GM12878 (cell line): ENCODE measurements at regions not wholly inside any gene's neighbourhood (a gene's known extent, or its start where the extent isn't known, plus 50 kb on each side); places are given as distances from the start of the nearest gene placed in this dataset.

Experiments used
- ATAC-seq: fragments of 200-7000 bp; cut with Tn5 transposase; 3 replicates; pipeline ENCODE4 v1.9.1; 2020; ENCODE audit warnings: mild to moderate bottlenecking, moderate library complexity
- BruUV-seq: library from RNA; stranded (reverse); fragments of 400-500 nt; replicated peaks from 2 replicates; lab custom pipeline; 2021; lab: Mats Ljungman, UMichigan
- CTCF ChIA-PET: fragments of 300-600 bp; sonication (Branson Sonifier 250); formaldehyde crosslinking; extraction: SDS; loops from one replicate; lab custom pipeline; 2021; ENCODE audit warnings: inconsistent platforms; lab: Yijun Ruan, JAX
- POLR2A ChIA-PET: fragments of 350-600 bp; formaldehyde crosslinking; extraction: SDS; loops from one replicate; lab custom pipeline; 2021; ENCODE audit warnings: inconsistent platforms; lab: Charles Lee
- RAD21 ChIA-PET: fragments of 300-600 bp; sonication (Branson Sonifier 250); formaldehyde crosslinking; loops from one replicate; lab custom pipeline; 2023; ENCODE audit warnings: antibody characterized with exemption; ENCODE audit not compliant: unreplicated experiment; lab: Charles Lee
- SMC1A ChIA-PET: fragments of 300-600 bp; sonication (Branson Sonifier 250); formaldehyde crosslinking; loops from one replicate; lab custom pipeline; 2023; ENCODE audit not compliant: unreplicated experiment, uncharacterized antibody; lab: Charles Lee
- DNase-seq: peaks from one replicate; pipeline ENCODE4 v3.0.0-alpha.2; 2011; ENCODE audit warnings: low read depth, low spot score
- FAIRE-seq: peaks from 3 replicates; lab custom pipeline; 2011; peaks lifted over from hg19 to GRCh38; lab: Jason Lieb, UNC
- H2AFZ ChIP-seq: 2 replicates; pipeline ENCODE4 v1.6.0; 2011; ENCODE audit warnings: low read depth, low read length, control low read depth; ENCODE audit not compliant: control insufficient read depth
- H3K27ac ChIP-seq: 2 replicates; pipeline ENCODE4 v1.5.1; 2011; ENCODE audit warnings: control low read depth; ENCODE audit not compliant: control insufficient read depth, insufficient read depth
- H3K27me3 ChIP-seq, 2 experiments: replicated peaks in 1 of 2; 2 replicates each; pipeline versions ENCODE4 v1.6.0 to v1.6.1; 2011; ENCODE audit warnings: low read length in 1 of 2; ENCODE audit not compliant: control insufficient read depth in 2 of 2, insufficient read depth in 2 of 2
- H3K36me3 ChIP-seq, 2 experiments: 2 replicates each; pipeline ENCODE4 v1.5.1; 2011; ENCODE audit warnings: low read length in 1 of 2; ENCODE audit not compliant: control insufficient read depth in 2 of 2, insufficient read depth in 2 of 2
- H3K4me1 ChIP-seq: 2 replicates; pipeline ENCODE4 v1.6.1; 2011; ENCODE audit warnings: mild to moderate bottlenecking, low read length, moderate library complexity, mixed read lengths; ENCODE audit not compliant: control insufficient read depth, insufficient read depth
- H3K4me2 ChIP-seq: 2 replicates; pipeline ENCODE4 v1.6.0; 2011; ENCODE audit warnings: control low read depth; ENCODE audit not compliant: control insufficient read depth, insufficient read depth
- H3K4me3 ChIP-seq: fragments of 200-600 bp; sonication (generic); 2 replicates; pipeline ENCODE4 v1.5.1; 2016
- H3K79me2 ChIP-seq: 2 replicates; pipeline ENCODE4 v1.6.0; 2011; ENCODE audit warnings: low read length; ENCODE audit not compliant: control insufficient read depth, insufficient read depth
- H3K9ac ChIP-seq: 2 replicates; pipeline ENCODE4 v1.8.0; 2011; ENCODE audit warnings: low read length, control low read depth, mixed read lengths; ENCODE audit not compliant: control insufficient read depth, insufficient read depth
- H3K9me3 ChIP-seq: replicated peaks from 3 replicates; pipeline ENCODE4 v1.5.1; 2011; ENCODE audit warnings: mild to moderate bottlenecking, low read length; ENCODE audit not compliant: control insufficient read depth, insufficient read depth
- H4K20me1 ChIP-seq: 2 replicates; pipeline ENCODE4 v1.6.0; 2011; ENCODE audit not compliant: control insufficient read depth, insufficient read depth
- HDAC2 ChIP-seq: fragments of 200-600 bp; sonication (generic); IDR thresholded peaks from 2 replicates; pipeline ENCODE4 v1.6.1; 2017
- IRF4 ChIP-seq: IDR thresholded peaks from 2 replicates; pipeline ENCODE4 v1.6.1; 2011; ENCODE audit warnings: low read depth, low read length
- KDM1A ChIP-seq: fragments of 200-600 bp; sonication (generic); IDR thresholded peaks from 2 replicates; pipeline ENCODE4 v1.6.1; 2016; ENCODE audit warnings: borderline replicate concordance
- MYC ChIP-seq: IDR thresholded peaks from 2 replicates; pipeline ENCODE4 v1.6.1; 2011; ENCODE audit warnings: mild to moderate bottlenecking, low read length, moderate library complexity, inconsistent platforms; ENCODE audit not compliant: insufficient read depth, insufficient replicate concordance, insufficient read length, severe bottlenecking
- NFXL1 ChIP-seq: fragments of 450-650 bp; IDR thresholded peaks from 2 replicates; pipeline ENCODE4 v1.6.1; 2017; ENCODE audit warnings: antibody characterized with exemption, mild to moderate bottlenecking, borderline replicate concordance
- NKRF ChIP-seq: fragments of 450-650 bp; conservative IDR thresholded peaks from 2 replicates; pipeline ENCODE4 v1.6.1; 2017; ENCODE audit warnings: mild to moderate bottlenecking, moderate library complexity
- NR2C1 ChIP-seq: fragments of 450-650 bp; IDR thresholded peaks from 2 replicates; pipeline ENCODE4 v1.6.1; 2017; ENCODE audit warnings: antibody characterized with exemption, mild to moderate bottlenecking, moderate library complexity
- RUNX3 ChIP-seq: IDR thresholded peaks from 2 replicates; pipeline ENCODE4 v1.6.1; 2012; ENCODE audit warnings: low read length, inconsistent platforms
- SIX5 ChIP-seq: IDR thresholded peaks from 2 replicates; pipeline ENCODE4 v1.6.1; 2011; ENCODE audit warnings: mild to moderate bottlenecking, low read depth, low read length, moderate library complexity; ENCODE audit not compliant: severe bottlenecking
- ZNF24 ChIP-seq: fragments of 450-650 bp; IDR thresholded peaks from 2 replicates; pipeline ENCODE4 v1.6.1; 2017; ENCODE audit warnings: antibody characterized with exemption, mild to moderate bottlenecking
- WGBS: methylation state at CpG from one replicate; pipeline ENCODE4 v1.1.6; 2016; ENCODE audit warnings: low lambda C conversion rate; ENCODE audit not compliant: insufficient replicate concordance, insufficient coverage; ENCODE audit errors: missing lambda C conversion rate; 5-methylcytosine and 5-hydroxymethylcytosine counted together
- in situ Hi-C: fragments of 300-500 bp; cut with MboI; formaldehyde crosslinking; loops from 9 replicates; pipeline ENCODE4 v1.14.3; 2018; ENCODE audit warnings: mixed read lengths
- intact Hi-C: fragments of 100-400 bp; cut with micrococcal nuclease; formaldehyde crosslinking; loops from one replicate; pipeline ENCODE4 v1.14.2; 2022; ENCODE audit not compliant: unreplicated experiment
- TF ChIP-seq, protein P1 (sequence below): IDR thresholded peaks from 2 replicates; pipeline ENCODE4 v1.6.1; 2011; ENCODE audit warnings: borderline replicate concordance, low read depth, mild to moderate bottlenecking, moderate library complexity, mixed read lengths, low read length; ENCODE audit not compliant: insufficient read depth; ENCODE audit errors: extremely low read length

DNA sequence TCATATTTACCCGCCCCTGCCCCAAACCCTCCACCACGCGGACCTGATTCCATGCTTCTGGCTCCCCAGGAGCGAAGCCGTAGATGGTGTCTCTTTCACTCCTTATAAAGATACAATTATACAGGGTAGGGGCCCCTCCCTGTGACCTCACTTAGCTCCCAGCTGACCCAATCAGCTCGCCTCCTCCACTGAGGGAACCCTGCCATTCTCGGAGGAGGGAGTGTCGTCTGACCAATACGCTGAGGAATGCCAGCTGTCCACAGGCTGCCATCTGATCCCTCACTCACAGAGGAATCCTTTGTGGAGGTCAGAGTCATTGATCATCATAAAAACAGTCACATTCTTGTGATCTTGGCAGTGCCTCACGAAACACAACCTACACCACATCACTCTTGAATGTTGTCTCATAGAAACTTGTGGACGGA is 67.5 kb upstream of the INSIG1 start (continued):
- TF ChIP-seq MYC, result no peak
- TF ChIP-seq HDAC2, result no peak
- TF ChIP-seq, protein P1, sequence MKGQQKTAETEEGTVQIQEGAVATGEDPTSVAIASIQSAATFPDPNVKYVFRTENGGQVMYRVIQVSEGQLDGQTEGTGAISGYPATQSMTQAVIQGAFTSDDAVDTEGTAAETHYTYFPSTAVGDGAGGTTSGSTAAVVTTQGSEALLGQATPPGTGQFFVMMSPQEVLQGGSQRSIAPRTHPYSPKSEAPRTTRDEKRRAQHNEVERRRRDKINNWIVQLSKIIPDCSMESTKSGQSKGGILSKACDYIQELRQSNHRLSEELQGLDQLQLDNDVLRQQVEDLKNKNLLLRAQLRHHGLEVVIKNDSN, result no peak
- no peak for TF ChIP-seq NKRF
- no peak for TF ChIP-seq NFXL1

DNA sequence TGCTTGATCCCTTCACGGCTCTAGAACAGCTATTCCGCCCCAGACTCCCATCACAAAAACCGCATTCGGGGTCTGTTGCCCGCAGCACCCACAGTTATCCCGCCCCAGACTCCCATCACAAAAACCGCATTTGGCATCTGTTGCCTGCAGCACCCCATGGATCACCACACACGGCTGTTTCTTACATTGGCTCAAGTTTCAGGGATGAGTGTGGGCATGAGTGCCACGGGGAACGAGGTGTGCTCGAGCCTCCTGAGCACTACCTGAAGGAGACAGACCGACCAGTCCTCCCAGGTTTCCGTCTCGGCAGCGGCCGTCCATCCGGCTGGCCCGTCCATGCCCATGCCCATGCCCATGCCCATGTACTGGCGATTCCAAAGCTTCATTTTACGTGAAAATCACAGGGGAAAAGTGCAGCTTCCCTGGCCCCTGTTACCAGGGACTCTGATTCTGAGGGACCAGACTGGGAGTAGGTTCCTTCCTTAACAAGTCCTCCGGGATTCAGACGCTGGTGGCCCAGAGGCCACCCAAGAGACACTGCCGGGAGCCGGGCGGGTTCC is 66.4 kb upstream of the INSIG1 start:
- intact Hi-C loops, result no loop called here
- FAIRE-seq, result no peak

More for the DNA sequence above, 66.4 kb upstream of the INSIG1 start:
- no TSS peak for BruUV-seq
- no peaks in the 10 kb centered on the region; a peak in 1 of 4 replicates for H3K27me3 ChIP-seq
- no peaks in the 10 kb centered on the region for H3K9me3 ChIP-seq
- no peak overlapping the region for H2AFZ ChIP-seq
- H3K4me2 ChIP-seq, result no peak overlapping the region
- no peak overlapping the region for H3K27ac ChIP-seq
- no peaks in the 10 kb centered on the region for H3K36me3 ChIP-seq
- no peaks in the 10 kb centered on the region for H3K4me1 ChIP-seq
- RAD21 ChIA-PET, result no interaction called here
- SMC1A ChIA-PET, result no interaction called here
- POLR2A ChIA-PET, result no interaction called here
- ATAC-seq, result no peak
- no peak overlapping the region for H3K4me3 ChIP-seq
- H3K79me2 ChIP-seq, result no peaks in the 10 kb centered on the region
- TF ChIP-seq RUNX3, result no peak
- no peak for TF ChIP-seq NR2C1
- no peak for TF ChIP-seq ZNF24
- TF ChIP-seq KDM1A, result no peak
- TF ChIP-seq IRF4, result no peak
- TF ChIP-seq SIX5, result no peak
- TF ChIP-seq, all 136 proteins: peak for 0
- no peak for DNase-seq
- H4K20me1 ChIP-seq, result no peaks in the 10 kb centered on the region
- no peak overlapping the region for H3K9ac ChIP-seq
- in situ Hi-C loops, result no loop called here
- CTCF ChIA-PET, result no interaction called here
- WGBS, result 72% methylated on average over 21 of the region's 25 CpGs
